ENCODE measurements at regions not wholly inside any gene's neighbourhood (a gene's known extent, or its start where the extent isn't known, plus 50 kb on each side); places are given as distances from the start of the nearest gene placed in this dataset.

DNA sequence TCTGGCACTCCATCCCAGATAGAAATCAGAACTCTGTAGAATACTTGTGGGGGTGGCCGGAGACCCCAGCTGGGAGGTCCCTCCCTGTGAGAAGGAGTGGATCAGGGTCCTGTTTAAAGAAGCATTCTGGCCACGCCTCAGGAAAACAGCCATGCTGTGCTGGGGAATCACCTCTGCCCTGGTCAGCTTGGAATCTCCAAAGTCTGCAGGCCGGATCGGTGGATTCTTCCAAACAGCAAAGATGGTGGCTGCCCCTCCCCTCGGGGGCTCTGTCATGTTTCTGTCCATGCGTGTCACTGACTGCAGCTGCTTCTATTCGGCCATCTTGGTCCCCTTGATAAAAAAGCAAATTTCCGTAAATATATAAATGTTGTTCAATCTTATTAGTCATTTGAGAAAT lies 365.9 kb downstream of the JRKL start:
- no peak for DNase-seq (ENCODE audit: low read depth)
- TF ChIP-seq CTCF (IDR thresholded peaks at IDR 0.05; ENCODE audit: low read depth, low read length) = no peak
- TF ChIP-seq, protein P1, sequence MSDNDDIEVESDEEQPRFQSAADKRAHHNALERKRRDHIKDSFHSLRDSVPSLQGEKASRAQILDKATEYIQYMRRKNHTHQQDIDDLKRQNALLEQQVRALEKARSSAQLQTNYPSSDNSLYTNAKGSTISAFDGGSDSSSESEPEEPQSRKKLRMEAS (IDR thresholded peaks at IDR 0.05; ENCODE audit: low read depth, low read length) = no peak
- no peak for TF ChIP-seq POLR2A (IDR thresholded peaks at IDR 0.05; ENCODE audit: extremely low read depth, insufficient read length)
- TF ChIP-seq MYC (IDR thresholded peaks at IDR 0.05; ENCODE audit: low read depth, low read length) = no peak
- no peak overlapping the region for H3K4me3 ChIP-seq (ENCODE audit: low read depth, low read length)

DNA sequence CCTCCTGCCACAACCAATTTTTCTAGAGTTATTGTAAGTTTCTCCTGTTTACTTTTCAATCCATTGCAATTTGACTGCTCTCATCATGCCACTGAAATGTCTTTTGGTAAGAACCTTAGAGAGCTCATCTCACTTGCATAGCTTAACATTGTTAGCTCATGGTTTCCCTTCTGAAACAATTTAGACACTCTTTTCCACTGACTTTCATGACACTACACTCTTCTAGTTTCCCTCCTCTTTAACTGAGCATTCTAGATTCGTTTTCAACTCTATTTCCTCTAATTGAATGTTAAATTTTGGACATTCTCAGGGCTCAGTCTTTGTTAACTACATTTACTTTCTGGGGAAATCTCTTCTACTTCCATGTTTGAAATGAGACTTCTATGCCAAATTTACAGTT lies 369.1 kb downstream of the JRKL start:
- no peak for TF ChIP-seq CTCF (IDR thresholded peaks at IDR 0.05; ENCODE audit: low read depth, low read length)
- TF ChIP-seq MYC (IDR thresholded peaks at IDR 0.05; ENCODE audit: low read depth, low read length) = no peak
- TF ChIP-seq POLR2A (IDR thresholded peaks at IDR 0.05; ENCODE audit: extremely low read depth, insufficient read length) = no peak
- TF ChIP-seq, protein P1 (IDR thresholded peaks at IDR 0.05; ENCODE audit: low read depth, low read length) = no peak
- DNase-seq (ENCODE audit: low read depth) = no peak
- H3K4me3 ChIP-seq (ENCODE audit: low read depth, low read length) = no peak overlapping the region

- H3K4me3 ChIP-seq (ENCODE audit: low read depth, low read length) = no peak overlapping the region
- TF ChIP-seq, protein P1 (IDR thresholded peaks at IDR 0.05; ENCODE audit: low read depth, low read length) = no peak
- TF ChIP-seq POLR2A (IDR thresholded peaks at IDR 0.05; ENCODE audit: extremely low read depth, insufficient read length) = no peak
- no peak for TF ChIP-seq MYC (IDR thresholded peaks at IDR 0.05; ENCODE audit: low read depth, low read length)
- no peak for TF ChIP-seq CTCF (IDR thresholded peaks at IDR 0.05; ENCODE audit: low read depth, low read length)
- DNase-seq (ENCODE audit: low read depth) = no peak
Measured at GRCh38 chr11:96760306-96760705, 370.5 kb downstream of the JRKL start.

DNA sequence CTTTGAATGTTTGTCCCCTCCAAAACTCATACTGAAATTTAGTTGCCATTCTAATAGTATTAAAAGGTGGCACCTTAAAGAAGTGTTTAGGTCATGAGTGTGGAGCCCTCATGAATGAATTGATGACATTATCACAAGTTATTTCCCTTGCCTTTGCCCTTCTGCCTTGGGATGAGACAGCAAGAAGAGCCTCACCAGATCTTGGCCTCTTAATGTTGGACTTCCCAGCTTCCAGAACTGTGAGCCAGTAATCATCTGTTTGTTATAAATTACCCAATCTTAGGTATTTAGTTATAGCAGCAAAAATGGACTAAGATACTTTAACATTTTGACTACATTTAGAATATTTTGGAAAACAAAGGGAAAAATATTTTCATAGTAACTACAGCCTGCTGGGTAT lies 371.0 kb downstream of the JRKL start:
- DNase-seq (ENCODE audit: low read depth) = no peak
- H3K4me3 ChIP-seq (ENCODE audit: low read depth, low read length) = no peak overlapping the region
- TF ChIP-seq, protein P1 (IDR thresholded peaks at IDR 0.05; ENCODE audit: low read depth, low read length) = no peak
- TF ChIP-seq POLR2A (IDR thresholded peaks at IDR 0.05; ENCODE audit: extremely low read depth, insufficient read length) = no peak
- no peak for TF ChIP-seq CTCF (IDR thresholded peaks at IDR 0.05; ENCODE audit: low read depth, low read length)
- no peak for TF ChIP-seq MYC (IDR thresholded peaks at IDR 0.05; ENCODE audit: low read depth, low read length)

DNA sequence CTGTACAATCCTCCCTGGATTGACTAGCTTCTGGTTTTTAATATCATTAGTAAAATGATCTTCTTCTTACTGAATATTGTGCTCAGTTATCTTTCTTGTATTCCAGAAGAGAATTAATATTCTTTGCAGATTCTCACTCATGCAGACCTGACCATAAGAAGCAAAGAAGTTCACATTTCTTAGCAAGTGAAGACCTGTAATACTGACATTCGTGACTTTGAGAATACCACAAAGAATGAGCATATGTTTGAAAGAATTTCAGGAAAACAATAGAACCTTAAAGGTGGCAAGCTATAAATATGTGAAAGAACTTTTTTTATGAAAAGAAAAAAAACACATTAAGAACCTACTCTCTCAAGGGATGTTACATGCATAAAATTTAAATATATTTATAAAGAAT lies 371.6 kb downstream of the JRKL start:
- H3K4me3 ChIP-seq (ENCODE audit: low read depth, low read length) = no peak overlapping the region
- DNase-seq (ENCODE audit: low read depth) = no peak
- TF ChIP-seq CTCF (IDR thresholded peaks at IDR 0.05; ENCODE audit: low read depth, low read length) (no peak), POLR2A (IDR thresholded peaks at IDR 0.05; ENCODE audit: extremely low read depth, insufficient read length) (no peak), MYC (IDR thresholded peaks at IDR 0.05; ENCODE audit: low read depth, low read length) (no peak)
- TF ChIP-seq, protein P1 (IDR thresholded peaks at IDR 0.05; ENCODE audit: low read depth, low read length) = no peak

GRCh38 chr11:96763244-96763643 lies 373.4 kb downstream of the JRKL start:
- no peak for DNase-seq (ENCODE audit: low read depth)
- TF ChIP-seq POLR2A (IDR thresholded peaks at IDR 0.05; ENCODE audit: extremely low read depth, insufficient read length) = no peak
- TF ChIP-seq, protein P1 (IDR thresholded peaks at IDR 0.05; ENCODE audit: low read depth, low read length) = no peak
- TF ChIP-seq CTCF (IDR thresholded peaks at IDR 0.05; ENCODE audit: low read depth, low read length) = no peak
- TF ChIP-seq MYC (IDR thresholded peaks at IDR 0.05; ENCODE audit: low read depth, low read length) = no peak
- no peak overlapping the region for H3K4me3 ChIP-seq (ENCODE audit: low read depth, low read length)

Data from NB4 (cell line).